GM20000 (cell line): ENCODE measurements at regions not wholly inside any gene's neighbourhood (a gene's known extent, or its start where the extent isn't known, plus 50 kb on each side); places are given as distances from the start of the nearest gene placed in this dataset.

Experiments used
- DNase-seq: peaks from one replicate; pipeline ENCODE4 v3.0.0; 2012; ENCODE audit warnings: low spot score
- CTCF ChIP-seq: IDR thresholded peaks from 2 replicates; pipeline ENCODE4 v1.5.1; 2012; ENCODE audit warnings: mild to moderate bottlenecking, control low read depth; ENCODE audit errors: extremely low read depth, missing control alignments

- TF ChIP-seq CTCF, result no peak
- DNase-seq, result no peak
Measured at GRCh38 chr9:24413651-24414050, 132.0 kb downstream of the IZUMO3 start.

GRCh38 chr9:24398466-24398865 lies 147.2 kb downstream of the IZUMO3 start:
- DNase-seq, result no peak
- no peak for TF ChIP-seq CTCF

GRCh38 chr9:24391095-24391494 lies 154.6 kb downstream of the IZUMO3 start:
- no peak for DNase-seq
- no peak for TF ChIP-seq CTCF

- TF ChIP-seq CTCF, result no peak
- DNase-seq, result no peak
Measured at GRCh38 chr9:24385077-24385476, 160.6 kb downstream of the IZUMO3 start.

- TF ChIP-seq CTCF, result no peak
- no peak for DNase-seq
Measured at GRCh38 chr9:24382566-24382965, 163.1 kb downstream of the IZUMO3 start.

- DNase-seq, result no peak
- no peak for TF ChIP-seq CTCF
Measured at GRCh38 chr9:24381205-24381604, 164.5 kb downstream of the IZUMO3 start.

- no peak for DNase-seq
- no peak for TF ChIP-seq CTCF
Measured at GRCh38 chr9:24359046-24359445, 186.7 kb downstream of the IZUMO3 start.
